ENCODE measurements at regions not wholly inside any gene's neighbourhood (a gene's known extent, or its start where the extent isn't known, plus 50 kb on each side); places are given as distances from the start of the nearest gene placed in this dataset.

GRCh38 chr6:138562691-138563090 lies 63.4 kb upstream of the NHSL1 start:
- Mint-ChIP-seq H3K4me1 (ENCODE audit: low read depth, unreplicated experiment) (peaks cover 46% of the 10 kb centered on the region), H3K27me3 (ENCODE audit: insufficient read depth, unreplicated experiment) (no peaks in the 10 kb centered on the region), H3K9me3 (ENCODE audit: unreplicated experiment) (no peaks in the 10 kb centered on the region), H3K4me3 (ENCODE audit: unreplicated experiment) (no peak overlapping the region), H3K27ac (ENCODE audit: unreplicated experiment) (peak overlapping the region; percentile 58), H3K36me3 (ENCODE audit: insufficient read depth, unreplicated experiment) (peaks cover 19% of the 10 kb centered on the region)
- intact Hi-C loops (cut with micrococcal nuclease; ENCODE audit: unreplicated experiment): no loop called here
- DNase-seq: no peak
- ChIA-PET POLR2A (no interaction called here), CTCF (no interaction called here)
- Histone ChIP-seq H3K4me3 (ENCODE audit: low read depth, low read length) (no peak overlapping the region), H3K9me3 (no peaks in the 10 kb centered on the region), H3K36me3 (ENCODE audit: control insufficient read depth, insufficient read depth, low read length) (no peaks in the 10 kb centered on the region; the same call in 1 of the 2 replicates), H3K27me3 (replicated peaks; ENCODE audit: control insufficient read depth, insufficient read depth, low read length) (no peaks in the 10 kb centered on the region), H3K4me1 (peaks cover 46% of the 10 kb centered on the region)
- no peak for TF ChIP-seq CTCF (IDR thresholded peaks at IDR 0.05; ENCODE audit: insufficient read depth in 1 of 2, low read depth in 1 of 2, low read length in 1 of 2, severe bottlenecking in 1 of 2, unreplicated experiment in 1 of 2)
- no TSS peak for BruUV-seq (replicated peaks)

- ChIA-PET CTCF (no interaction called here), POLR2A (interaction anchor here (1.0 kb wide), 2 partner anchors 8 to 9 kb away, joined by 3 to 5 read pairs; no protein-coding TSS in a partner anchor)
- no TSS peak for BruUV-seq (replicated peaks)
Measured at GRCh38 chr6:138563231-138563630, 63.9 kb upstream of the NHSL1 start.

GRCh38 chr6:138563650-138564049 lies 64.4 kb upstream of the NHSL1 start:
- no peaks in the 10 kb centered on the region for H3K27me3 Mint-ChIP-seq (ENCODE audit: insufficient read depth, unreplicated experiment)
- no TSS peak for BruUV-seq (replicated peaks)
- CTCF ChIA-PET: no interaction called here

More at GRCh38 chr6:138563231-138563630, 63.9 kb upstream of the NHSL1 start:
- Mint-ChIP-seq H3K4me1 (ENCODE audit: low read depth, unreplicated experiment) (peaks cover 46% of the 10 kb centered on the region), H3K36me3 (ENCODE audit: insufficient read depth, unreplicated experiment) (peaks cover 19% of the 10 kb centered on the region), H3K27ac (ENCODE audit: unreplicated experiment) (peak overlapping the region; percentile 58), H3K4me3 (ENCODE audit: unreplicated experiment) (peak overlapping the region; percentile 38), H3K27me3 (ENCODE audit: insufficient read depth, unreplicated experiment) (no peaks in the 10 kb centered on the region), H3K9me3 (ENCODE audit: unreplicated experiment) (no peaks in the 10 kb centered on the region)
- Histone ChIP-seq H3K4me1 (peaks cover 46% of the 10 kb centered on the region), H3K9me3 (no peaks in the 10 kb centered on the region), H3K4me3 (ENCODE audit: low read depth, low read length) (no peak overlapping the region), H3K36me3 (ENCODE audit: control insufficient read depth, insufficient read depth, low read length) (no peaks in the 10 kb centered on the region; the same call in 1 of the 2 replicates), H3K27me3 (replicated peaks; ENCODE audit: control insufficient read depth, insufficient read depth, low read length) (no peaks in the 10 kb centered on the region)
- intact Hi-C loops (cut with micrococcal nuclease; ENCODE audit: unreplicated experiment): no loop called here
- no peak for DNase-seq
- TF ChIP-seq CTCF (IDR thresholded peaks at IDR 0.05; ENCODE audit: insufficient read depth in 1 of 2, low read depth in 1 of 2, low read length in 1 of 2, severe bottlenecking in 1 of 2, unreplicated experiment in 1 of 2): no peak

More at GRCh38 chr6:138563650-138564049, 64.4 kb upstream of the NHSL1 start:
- Mint-ChIP-seq H3K4me3 (ENCODE audit: unreplicated experiment) (peak overlapping the region; percentile 38), H3K36me3 (ENCODE audit: insufficient read depth, unreplicated experiment) (peaks cover 19% of the 10 kb centered on the region), H3K27ac (ENCODE audit: unreplicated experiment) (peak overlapping the region; percentile 58), H3K4me1 (ENCODE audit: low read depth, unreplicated experiment) (peaks cover 46% of the 10 kb centered on the region), H3K9me3 (ENCODE audit: unreplicated experiment) (no peaks in the 10 kb centered on the region)
- intact Hi-C loops (cut with micrococcal nuclease; ENCODE audit: unreplicated experiment): loop anchor here (1.0 kb wide), 1 partner anchor 9 kb away; no protein-coding TSS in a partner anchor
- H3K9me3 ChIP-seq: no peaks in the 10 kb centered on the region
- no peak overlapping the region for H3K4me3 ChIP-seq (ENCODE audit: low read depth, low read length)
- POLR2A ChIA-PET: interaction anchor here (1.0 kb wide), 2 partner anchors 9 kb away, joined by 3 to 5 read pairs; no protein-coding TSS in a partner anchor
- H3K36me3 ChIP-seq (ENCODE audit: control insufficient read depth, insufficient read depth, low read length): no peaks in the 10 kb centered on the region; the same call in 1 of the 2 replicates
- peak; percentile 75 to 78 for DNase-seq
- TF ChIP-seq CTCF (IDR thresholded peaks at IDR 0.05; ENCODE audit: insufficient read depth in 1 of 2, low read depth in 1 of 2, low read length in 1 of 2, severe bottlenecking in 1 of 2, unreplicated experiment in 1 of 2): no peak
- H3K27me3 ChIP-seq (replicated peaks; ENCODE audit: control insufficient read depth, insufficient read depth, low read length): no peaks in the 10 kb centered on the region
- H3K4me1 ChIP-seq: peaks cover 46% of the 10 kb centered on the region

Measured in Caco-2 (cell line).